Stimulated activated naive CD4-positive, alpha-beta T cell treated with Interleukin-2 at 50 U/mL for 16 hours (primary cell): ENCODE measurements at regions not wholly inside any gene's neighbourhood (a gene's known extent, or its start where the extent isn't known, plus 50 kb on each side); places are given as distances from the start of the nearest gene placed in this dataset.

Source experiments
- DNase-seq: peaks from one replicate; lab custom pipeline; 2025; lab: John Stamatoyannopoulos, UW

DNA sequence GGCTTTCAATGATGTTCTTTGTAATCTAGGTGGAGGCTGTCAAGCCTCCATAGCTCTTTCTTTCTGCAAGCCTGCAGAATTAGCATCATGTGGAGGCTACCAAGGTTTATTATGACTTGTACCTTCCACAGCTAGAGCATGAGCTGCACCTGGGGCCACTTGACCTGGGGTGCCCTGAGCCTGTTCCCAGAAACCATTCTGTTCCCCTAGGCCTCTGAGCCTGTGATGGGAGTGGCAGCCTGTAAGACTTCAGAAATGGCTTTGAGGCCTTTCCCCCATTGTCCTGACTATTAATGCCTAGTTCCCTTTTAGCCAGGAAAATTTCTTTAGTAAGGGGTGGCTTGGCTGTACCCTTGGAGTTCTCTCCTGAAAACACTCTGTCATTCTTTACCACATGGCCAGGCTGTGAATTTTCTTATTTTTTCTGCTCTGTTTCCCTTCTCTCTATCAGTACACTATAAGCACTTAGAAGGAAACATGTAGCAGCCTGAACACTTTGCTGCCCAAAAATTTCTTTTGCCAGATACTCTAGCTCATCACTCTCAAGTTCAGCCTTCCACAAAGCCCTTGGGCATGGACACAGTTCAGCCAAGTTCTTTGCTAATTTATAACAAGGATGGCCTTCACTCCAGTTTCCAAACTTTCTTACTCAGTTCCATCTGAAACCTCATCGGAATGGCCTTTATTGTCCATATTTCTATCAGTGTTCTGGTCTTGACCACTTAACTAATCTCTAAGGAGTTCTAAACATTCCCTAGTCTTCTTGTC lies 61.4 kb upstream of the NR3C1 start:
- DNase-seq, result no peak

DNA sequence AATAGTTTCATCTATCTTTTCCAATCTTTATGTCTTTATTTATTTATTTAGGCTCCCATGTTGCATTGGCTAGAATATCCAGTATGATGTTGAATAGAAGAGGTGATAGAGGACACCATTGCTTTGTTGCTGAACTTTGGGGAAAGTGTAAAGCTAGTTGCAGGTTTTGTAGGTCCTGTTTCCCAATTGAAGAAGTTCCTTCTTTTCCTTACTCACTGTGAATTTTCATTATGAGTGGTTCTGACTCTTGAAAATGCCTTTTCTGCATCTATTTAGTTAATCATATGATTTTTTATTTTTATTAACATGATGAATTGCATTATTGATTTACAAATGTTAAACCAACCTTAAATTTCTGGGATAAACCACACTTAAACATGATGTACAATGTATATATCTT lies 58.9 kb upstream of the NR3C1 start:
- DNase-seq, result no peak

- no peak for DNase-seq
Measured at GRCh38 chr5:143459433-143459832, 55.9 kb upstream of the NR3C1 start.

- no peak for DNase-seq
Measured at GRCh38 chr5:143456952-143457547, 53.6 kb upstream of the NR3C1 start.

DNA sequence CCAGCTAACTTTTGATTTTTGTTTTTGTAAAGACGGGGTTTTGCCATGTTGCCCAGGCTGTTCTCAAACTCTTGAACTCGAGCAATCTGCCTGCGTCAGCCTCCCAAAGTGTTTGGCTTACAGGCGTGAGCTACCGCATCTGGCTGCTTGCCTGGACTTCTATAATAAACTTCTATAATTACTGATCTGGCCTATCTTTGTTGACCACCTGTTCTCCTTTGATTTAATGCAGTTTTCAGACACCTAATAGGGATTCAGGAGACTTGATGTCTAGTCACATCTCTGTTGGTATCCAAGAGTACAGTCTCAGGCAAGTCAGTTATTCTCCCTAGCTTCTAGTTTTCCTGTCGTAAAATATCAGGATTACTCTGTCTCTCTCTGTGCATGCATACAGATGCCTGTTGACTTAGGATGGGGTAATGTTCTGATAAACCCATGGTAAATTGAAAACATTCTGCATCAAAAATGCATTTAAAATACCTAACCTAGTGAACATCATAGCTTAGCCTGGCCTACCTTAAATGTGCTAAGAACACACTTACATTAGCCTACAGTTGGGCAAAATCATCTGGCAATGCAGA lies 51.5 kb upstream of the NR3C1 start:
- no peak for DNase-seq

GRCh38 chr5:143453720-143454119 lies 50.2 kb upstream of the NR3C1 start:
- no peak for DNase-seq
